ENCODE measurements at regions not wholly inside any gene's neighbourhood (a gene's known extent, or its start where the extent isn't known, plus 50 kb on each side); places are given as distances from the start of the nearest gene placed in this dataset.
"Not testable (repeated sequence)": the region's sequence is repeated elsewhere in the genome, so short reads cannot be mapped to it uniquely, and the experiment has no call there.

DNA sequence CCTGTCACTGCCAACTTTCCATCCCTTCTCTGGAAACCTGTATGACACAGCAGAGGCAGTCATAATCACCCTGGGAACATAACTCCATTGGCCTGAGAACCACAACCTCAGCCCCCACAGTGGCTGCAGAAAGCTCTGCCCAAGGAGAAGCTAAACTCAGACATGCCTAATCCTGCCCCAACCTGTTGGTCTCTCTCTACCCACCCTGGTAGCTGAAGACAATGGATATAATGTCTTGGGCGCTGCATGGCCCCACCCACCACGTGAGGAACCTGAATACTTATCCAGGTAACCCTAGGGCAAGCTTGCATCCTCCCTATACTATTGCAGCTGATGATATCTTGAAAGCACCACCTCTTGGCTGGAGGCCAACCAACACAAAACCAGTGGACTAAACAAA, 225.2 kb downstream of the TEX13C start:
- ChIA-PET CTCF (no interaction called here), POLR2A (no interaction called here)
- Mint-ChIP-seq H3K4me3 (no peak overlapping the region), H3K27me3 (no peaks in the 10 kb centered on the region), H3K9me3 (peaks cover 2% of the 10 kb centered on the region), H3K27ac (no peak overlapping the region), H3K36me3 (ENCODE audit: low read depth) (no peaks in the 10 kb centered on the region), H3K4me1 (no peaks in the 10 kb centered on the region)
- DNase-seq (no peak), ATAC-seq (ENCODE audit: low read depth) (no peak)
- intact Hi-C loops (cut with micrococcal nuclease): no loop called here
- TF ChIP-seq, protein P1, sequence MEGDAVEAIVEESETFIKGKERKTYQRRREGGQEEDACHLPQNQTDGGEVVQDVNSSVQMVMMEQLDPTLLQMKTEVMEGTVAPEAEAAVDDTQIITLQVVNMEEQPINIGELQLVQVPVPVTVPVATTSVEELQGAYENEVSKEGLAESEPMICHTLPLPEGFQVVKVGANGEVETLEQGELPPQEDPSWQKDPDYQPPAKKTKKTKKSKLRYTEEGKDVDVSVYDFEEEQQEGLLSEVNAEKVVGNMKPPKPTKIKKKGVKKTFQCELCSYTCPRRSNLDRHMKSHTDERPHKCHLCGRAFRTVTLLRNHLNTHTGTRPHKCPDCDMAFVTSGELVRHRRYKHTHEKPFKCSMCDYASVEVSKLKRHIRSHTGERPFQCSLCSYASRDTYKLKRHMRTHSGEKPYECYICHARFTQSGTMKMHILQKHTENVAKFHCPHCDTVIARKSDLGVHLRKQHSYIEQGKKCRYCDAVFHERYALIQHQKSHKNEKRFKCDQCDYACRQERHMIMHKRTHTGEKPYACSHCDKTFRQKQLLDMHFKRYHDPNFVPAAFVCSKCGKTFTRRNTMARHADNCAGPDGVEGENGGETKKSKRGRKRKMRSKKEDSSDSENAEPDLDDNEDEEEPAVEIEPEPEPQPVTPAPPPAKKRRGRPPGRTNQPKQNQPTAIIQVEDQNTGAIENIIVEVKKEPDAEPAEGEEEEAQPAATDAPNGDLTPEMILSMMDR (IDR thresholded peaks at IDR 0.05): no peak

DNA sequence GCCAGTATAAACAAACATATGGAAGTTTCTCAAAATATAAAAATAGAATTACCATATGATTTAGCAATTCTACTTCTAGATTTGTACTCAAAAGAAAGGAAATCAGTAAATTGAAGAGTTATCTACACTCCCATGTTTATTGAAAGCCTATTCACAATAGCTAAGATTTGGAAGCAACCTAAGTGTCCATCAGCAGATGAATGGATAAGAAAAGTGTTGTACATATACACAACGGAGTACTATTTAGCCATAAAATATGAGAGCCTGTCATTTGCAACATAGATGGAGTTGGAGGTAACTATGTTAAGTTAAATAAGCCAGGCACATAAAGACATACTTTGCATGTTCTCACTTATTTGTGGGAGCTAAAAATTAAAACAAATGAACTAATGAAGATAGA, 257.8 kb downstream of the TEX13C start:
- CTCF ChIA-PET: no interaction called here
- ATAC-seq (ENCODE audit: low read depth): no peak
- peaks cover 7% of the 10 kb centered on the region for H3K9me3 Mint-ChIP-seq
- no peaks in the 10 kb centered on the region for H3K27me3 Mint-ChIP-seq
- H3K36me3 Mint-ChIP-seq (ENCODE audit: low read depth): no peaks in the 10 kb centered on the region
- no peaks in the 10 kb centered on the region for H3K4me1 Mint-ChIP-seq
- POLR2A ChIA-PET: no interaction called here
- TF ChIP-seq, protein P1 (IDR thresholded peaks at IDR 0.05): no peak
- DNase-seq: no peak
- H3K27ac Mint-ChIP-seq: no peak overlapping the region
- intact Hi-C loops (cut with micrococcal nuclease): no loop called here
- H3K4me3 Mint-ChIP-seq: no peak overlapping the region

DNA sequence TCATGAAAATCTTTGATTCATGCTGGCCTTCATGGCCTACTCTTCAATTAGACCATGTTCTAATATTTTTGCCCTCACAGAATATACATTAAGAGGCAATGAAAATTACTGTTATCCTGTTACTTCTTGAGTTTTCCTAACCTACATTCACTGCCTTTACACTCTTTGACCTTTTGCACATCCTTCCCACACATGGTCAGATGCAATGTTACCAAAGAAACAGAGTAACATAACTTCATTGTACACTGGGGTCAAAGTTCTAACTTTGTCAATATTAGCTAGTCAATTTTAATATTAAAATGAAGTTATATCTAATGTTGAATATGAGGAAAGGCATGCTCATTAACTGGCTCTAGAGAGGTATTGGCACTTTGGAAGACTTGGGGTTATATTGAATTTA, 284.8 kb downstream of the TEX13C start:
- no peaks in the 10 kb centered on the region for H3K9me3 Mint-ChIP-seq
- no peak for DNase-seq
- ChIA-PET POLR2A (no interaction called here), CTCF (no interaction called here)
- H3K4me3 Mint-ChIP-seq: no peak overlapping the region
- no peak for ATAC-seq (ENCODE audit: low read depth)
- no peaks in the 10 kb centered on the region for H3K36me3 Mint-ChIP-seq (ENCODE audit: low read depth)
- H3K27me3 Mint-ChIP-seq: no peaks in the 10 kb centered on the region
- no peak overlapping the region for H3K27ac Mint-ChIP-seq
- intact Hi-C loops (cut with micrococcal nuclease): no loop called here
- H3K4me1 Mint-ChIP-seq: no peaks in the 10 kb centered on the region
- TF ChIP-seq, protein P1 (IDR thresholded peaks at IDR 0.05): no peak

DNA sequence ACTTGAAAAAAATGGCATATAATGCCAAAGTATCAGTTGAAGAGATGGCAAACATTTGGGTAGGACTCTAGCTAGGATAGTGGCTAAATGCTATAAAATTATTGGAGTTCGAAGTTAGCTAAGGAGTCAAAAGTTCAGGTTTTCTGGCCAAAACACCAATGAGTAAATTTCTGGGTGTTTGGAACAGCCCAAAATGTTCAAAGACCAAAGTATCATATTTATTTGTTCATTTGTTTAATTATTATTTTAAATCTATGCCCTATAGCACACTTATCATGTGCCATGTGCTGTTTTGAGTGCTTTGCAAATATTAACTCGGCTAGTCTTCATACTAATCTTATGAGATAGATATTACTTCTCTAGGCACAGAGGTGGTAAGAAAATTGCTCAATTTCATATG, 285.5 kb downstream of the TEX13C start:
- TF ChIP-seq, protein P1 (IDR thresholded peaks at IDR 0.05): no peak

DNA sequence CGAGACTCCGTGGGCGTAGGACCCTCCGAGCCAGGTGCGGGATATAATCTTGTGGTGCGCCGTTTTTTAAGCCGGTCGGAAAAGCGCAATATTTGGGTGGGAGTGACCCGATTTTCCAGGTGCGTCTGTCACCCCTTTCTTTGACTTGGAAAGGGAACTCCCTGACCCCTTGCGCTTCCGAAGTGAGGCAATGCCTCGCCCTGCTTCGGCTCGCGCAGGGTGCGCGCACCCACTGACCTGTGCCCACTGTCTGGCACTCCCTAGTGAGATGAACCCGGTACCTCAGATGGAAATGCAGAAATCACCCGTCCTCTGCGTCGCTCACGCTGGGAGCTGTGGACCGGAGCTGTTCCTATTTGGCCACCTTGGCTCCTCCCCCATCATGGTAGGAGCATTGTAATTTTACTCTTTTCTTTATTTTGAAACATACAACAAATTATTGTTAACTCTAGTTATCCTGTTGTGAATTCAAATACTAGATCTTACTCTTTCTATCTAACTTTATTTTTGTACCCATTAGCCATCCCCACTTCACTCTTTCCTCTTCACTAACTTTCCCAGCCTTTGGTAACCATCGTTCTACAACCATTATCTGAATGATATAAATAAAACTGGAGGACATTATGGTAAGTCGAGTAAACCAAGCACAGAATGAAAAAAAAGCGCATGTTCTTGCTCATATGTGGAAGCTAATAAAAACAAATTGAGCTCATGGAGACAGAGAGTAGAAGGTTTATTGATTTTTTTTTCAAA, 295.1 kb downstream of the TEX13C start:
- intact Hi-C loops (cut with micrococcal nuclease); CTCF ChIA-PET; H3K27me3 Mint-ChIP-seq; H3K36me3 Mint-ChIP-seq (ENCODE audit: low read depth); H3K4me3 Mint-ChIP-seq; H3K4me1 Mint-ChIP-seq; POLR2A ChIA-PET; H3K27ac Mint-ChIP-seq; DNase-seq; H3K9me3 Mint-ChIP-seq; ATAC-seq (ENCODE audit: low read depth): not testable (repeated sequence)

More for the DNA sequence above, 285.5 kb downstream of the TEX13C start:
- POLR2A ChIA-PET: no interaction called here
- intact Hi-C loops (cut with micrococcal nuclease): no loop called here
- Mint-ChIP-seq H3K27me3 (no peaks in the 10 kb centered on the region), H3K4me3 (no peak overlapping the region), H3K27ac (no peak overlapping the region), H3K9me3 (no peaks in the 10 kb centered on the region), H3K36me3 (ENCODE audit: low read depth) (no peaks in the 10 kb centered on the region), H3K4me1 (no peaks in the 10 kb centered on the region)
- CTCF ChIA-PET: no interaction called here
- DNase-seq (no peak), ATAC-seq (ENCODE audit: low read depth) (no peak)
